Osteoblast (primary cell): ENCODE measurements at regions not wholly inside any gene's neighbourhood (a gene's known extent, or its start where the extent isn't known, plus 50 kb on each side); places are given as distances from the start of the nearest gene placed in this dataset.

Source experiments
- DNase-seq: peaks from one replicate; pipeline ENCODE4 v3.0.0; 2011; ENCODE audit warnings: low spot score, mixed read lengths; ENCODE audit not compliant: insufficient read length; ENCODE audit errors: missing footprints
- H2AFZ ChIP-seq: 2 replicates; pipeline ENCODE4 v1.6.0; 2011; ENCODE audit warnings: mild to moderate bottlenecking, low read length
- H3K27ac ChIP-seq: 2 replicates; pipeline ENCODE4 v1.5.1; 2011; ENCODE audit warnings: mild to moderate bottlenecking, low read depth, low read length, moderate library complexity
- H3K27me3 ChIP-seq: 2 replicates; pipeline ENCODE4 v1.6.0; 2012; ENCODE audit warnings: mild to moderate bottlenecking, control low read depth, inconsistent platforms, low read length, moderate library complexity; ENCODE audit not compliant: insufficient read depth
- H3K36me3 ChIP-seq: 2 replicates; pipeline ENCODE4 v1.5.1; 2011; ENCODE audit warnings: mild to moderate bottlenecking, low read length, control low read depth, moderate library complexity; ENCODE audit not compliant: insufficient read depth
- H3K4me1 ChIP-seq: 2 replicates; pipeline ENCODE4 v1.5.1; 2011; ENCODE audit warnings: mild to moderate bottlenecking, low read length, control low read depth, moderate library complexity; ENCODE audit not compliant: insufficient read depth
- H3K4me2 ChIP-seq: 2 replicates; pipeline ENCODE4 v1.6.0; 2011; ENCODE audit warnings: mild to moderate bottlenecking, low read length; ENCODE audit not compliant: insufficient read depth
- H3K4me3 ChIP-seq: fragments of 200-600 bp; sonication (generic); 3 replicates; pipeline ENCODE4 v1.5.1; 2012; ENCODE audit warnings: mild to moderate bottlenecking, low read length, inconsistent platforms; ENCODE audit not compliant: insufficient read depth
- H3K79me2 ChIP-seq: 2 replicates; pipeline ENCODE4 v1.6.0; 2012; ENCODE audit warnings: mild to moderate bottlenecking, low read length, control low read depth, inconsistent platforms; ENCODE audit not compliant: insufficient read depth
- H3K9me3 ChIP-seq: 2 replicates; pipeline ENCODE4 v1.5.1; 2011; ENCODE audit warnings: low read depth, low read length, control low read depth
- H4K20me1 ChIP-seq: 2 replicates; pipeline ENCODE4 v1.6.0; 2012; ENCODE audit warnings: mild to moderate bottlenecking, low read length, control low read depth; ENCODE audit not compliant: insufficient read depth
- TF ChIP-seq, protein P1 (sequence below): IDR thresholded peaks from 2 replicates; pipeline ENCODE4 v1.5.1; 2011; ENCODE audit warnings: mild to moderate bottlenecking, low read depth, low read length, moderate library complexity; ENCODE audit errors: extremely low read depth

DNA sequence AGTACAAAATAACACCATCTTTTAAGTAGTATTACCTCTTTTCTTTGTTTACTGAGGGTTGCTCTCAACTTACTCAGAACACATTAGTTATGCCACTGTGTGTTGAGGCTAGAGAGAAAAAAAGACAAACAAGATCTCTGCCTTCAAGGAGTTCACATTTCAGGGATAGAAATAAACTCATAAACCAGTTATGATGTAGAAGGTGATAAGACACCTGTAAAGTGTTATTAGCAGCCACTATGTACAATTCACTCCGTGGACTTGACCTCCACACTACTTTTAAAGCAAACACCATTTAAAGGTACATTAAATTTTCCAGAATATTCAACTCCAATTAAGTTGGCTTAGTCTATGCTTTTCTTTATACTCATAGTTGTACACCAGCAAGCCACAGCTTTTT is 278.0 kb downstream of the PDGFC start:
- Histone ChIP-seq H3K4me2 (no peak overlapping the region), H3K9me3 (no peaks in the 10 kb centered on the region), H3K27ac (no peak overlapping the region), H3K4me1 (no peaks in the 10 kb centered on the region), H3K36me3 (no peaks in the 10 kb centered on the region), H4K20me1 (no peaks in the 10 kb centered on the region), H3K79me2 (no peaks in the 10 kb centered on the region), H3K4me3 (no peak overlapping the region), H2AFZ (no peak overlapping the region), H3K27me3 (no peaks in the 10 kb centered on the region)
- TF ChIP-seq, protein P1, sequence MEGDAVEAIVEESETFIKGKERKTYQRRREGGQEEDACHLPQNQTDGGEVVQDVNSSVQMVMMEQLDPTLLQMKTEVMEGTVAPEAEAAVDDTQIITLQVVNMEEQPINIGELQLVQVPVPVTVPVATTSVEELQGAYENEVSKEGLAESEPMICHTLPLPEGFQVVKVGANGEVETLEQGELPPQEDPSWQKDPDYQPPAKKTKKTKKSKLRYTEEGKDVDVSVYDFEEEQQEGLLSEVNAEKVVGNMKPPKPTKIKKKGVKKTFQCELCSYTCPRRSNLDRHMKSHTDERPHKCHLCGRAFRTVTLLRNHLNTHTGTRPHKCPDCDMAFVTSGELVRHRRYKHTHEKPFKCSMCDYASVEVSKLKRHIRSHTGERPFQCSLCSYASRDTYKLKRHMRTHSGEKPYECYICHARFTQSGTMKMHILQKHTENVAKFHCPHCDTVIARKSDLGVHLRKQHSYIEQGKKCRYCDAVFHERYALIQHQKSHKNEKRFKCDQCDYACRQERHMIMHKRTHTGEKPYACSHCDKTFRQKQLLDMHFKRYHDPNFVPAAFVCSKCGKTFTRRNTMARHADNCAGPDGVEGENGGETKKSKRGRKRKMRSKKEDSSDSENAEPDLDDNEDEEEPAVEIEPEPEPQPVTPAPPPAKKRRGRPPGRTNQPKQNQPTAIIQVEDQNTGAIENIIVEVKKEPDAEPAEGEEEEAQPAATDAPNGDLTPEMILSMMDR: no peak
- no peak for DNase-seq

- Histone ChIP-seq H3K4me2 (no peak overlapping the region), H3K4me3 (no peak overlapping the region), H3K27ac (no peak overlapping the region), H3K4me1 (no peaks in the 10 kb centered on the region), H4K20me1 (no peaks in the 10 kb centered on the region), H3K79me2 (no peaks in the 10 kb centered on the region), H3K36me3 (no peaks in the 10 kb centered on the region), H3K27me3 (no peaks in the 10 kb centered on the region), H3K9me3 (no peaks in the 10 kb centered on the region), H2AFZ (no peak overlapping the region)
- TF ChIP-seq, protein P1: no peak
- no peak for DNase-seq
Measured at GRCh38 chr4:156692016-156692415, 279.6 kb downstream of the PDGFC start.

- TF ChIP-seq, protein P1: no peak
- Histone ChIP-seq H3K4me3 (no peak overlapping the region), H3K9me3 (no peaks in the 10 kb centered on the region), H3K27me3 (no peaks in the 10 kb centered on the region), H3K36me3 (no peaks in the 10 kb centered on the region), H3K27ac (no peak overlapping the region), H4K20me1 (no peaks in the 10 kb centered on the region), H3K79me2 (no peaks in the 10 kb centered on the region), H3K4me1 (peaks cover 12% of the 10 kb centered on the region), H2AFZ (no peak overlapping the region), H3K4me2 (no peak overlapping the region)
- no peak for DNase-seq
Measured at GRCh38 chr4:156690572-156690971, 281.0 kb downstream of the PDGFC start.

DNA sequence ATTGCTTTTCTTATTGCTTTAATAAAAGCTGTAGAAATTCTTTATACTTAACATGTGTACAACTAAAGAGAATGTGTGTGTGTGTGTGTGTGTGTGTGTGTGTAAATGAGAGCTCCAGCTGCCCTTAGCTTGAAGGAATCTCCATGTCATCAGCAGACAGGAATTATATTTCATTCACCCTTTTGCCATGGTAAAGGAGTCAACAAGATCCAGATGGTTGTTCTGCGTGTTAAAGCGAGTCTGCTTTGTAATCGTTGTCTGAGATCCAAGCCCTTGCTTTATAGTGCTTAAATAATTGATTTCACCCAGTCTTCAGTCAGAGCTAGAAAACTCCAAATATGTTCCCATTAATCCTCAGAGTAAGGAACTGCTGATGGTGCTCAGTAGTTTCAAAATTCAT is 285.5 kb downstream of the PDGFC start:
- TF ChIP-seq, protein P1: no peak
- no peaks in the 10 kb centered on the region for H3K36me3 ChIP-seq
- H3K79me2 ChIP-seq: no peaks in the 10 kb centered on the region
- H3K4me1 ChIP-seq: peaks cover 18% of the 10 kb centered on the region
- H4K20me1 ChIP-seq: no peaks in the 10 kb centered on the region
- H3K4me3 ChIP-seq: no peak overlapping the region
- H3K9me3 ChIP-seq: no peaks in the 10 kb centered on the region
- peak overlapping the region; percentile 8 for H2AFZ ChIP-seq
- peak; percentile 59 for DNase-seq
- no peaks in the 10 kb centered on the region for H3K27me3 ChIP-seq
- peak overlapping the region; percentile 56 for H3K27ac ChIP-seq
- H3K4me2 ChIP-seq: peak overlapping the region; percentile 28
